A673 (cell line): ENCODE measurements at regions not wholly inside any gene's neighbourhood (a gene's known extent, or its start where the extent isn't known, plus 50 kb on each side); places are given as distances from the start of the nearest gene placed in this dataset.

Source experiments
- BruUV-seq: library from RNA; stranded (reverse); fragments of 400-500 nt; replicated peaks from 2 replicates; lab custom pipeline; 2021; lab: Mats Ljungman, UMichigan
- CTCF ChIA-PET: fragments of 300-600 bp; sonication (Branson Sonifier 250); formaldehyde crosslinking; loops from one replicate; lab custom pipeline; 2022; ENCODE audit warnings: antibody characterized with exemption; lab: Charles Lee
- POLR2A ChIA-PET: fragments of 300-600 bp; sonication (Branson Sonifier 250); formaldehyde crosslinking; loops from one replicate; lab custom pipeline; 2022; ENCODE audit warnings: antibody characterized with exemption; ENCODE audit not compliant: low non-redundant PET; lab: Charles Lee
- DNase-seq: peaks from one replicate; pipeline ENCODE4 v3.0.0-alpha.2; 2015; ENCODE audit warnings: low spot score
- H3K27ac ChIP-seq: fragments of 200-600 bp; sonication (generic); 2 replicates; pipeline ENCODE4 v1.5.1; 2016; ENCODE audit warnings: mixed run types, low read depth, mild to moderate bottlenecking, mixed read lengths, antibody characterized with exemption, low read length; ENCODE audit not compliant: poor library complexity, severe bottlenecking
- H3K27me3 ChIP-seq: fragments of 200-600 bp; sonication (generic); replicated peaks from 2 replicates; pipeline ENCODE4 v1.6.1; 2017; ENCODE audit warnings: mixed run types, low read depth, mild to moderate bottlenecking, mixed read lengths, antibody characterized with exemption, low read length; ENCODE audit not compliant: insufficient read depth, poor library complexity
- H3K36me3 ChIP-seq: fragments of 200-600 bp; sonication (generic); 2 replicates; pipeline ENCODE4 v1.6.1; 2016; ENCODE audit warnings: mixed run types, mild to moderate bottlenecking, mixed read lengths, antibody characterized with exemption, low read length; ENCODE audit not compliant: insufficient read depth, poor library complexity, severe bottlenecking
- H3K4me1 ChIP-seq: fragments of 200-600 bp; sonication (generic); 2 replicates; pipeline ENCODE4 v1.6.1; 2017; ENCODE audit warnings: mixed run types, mild to moderate bottlenecking, mixed read lengths, antibody characterized with exemption, low read length; ENCODE audit not compliant: insufficient read depth, poor library complexity, severe bottlenecking
- H3K4me3 ChIP-seq: fragments of 200-600 bp; sonication (generic); 2 replicates; pipeline ENCODE4 v1.5.1; 2016; ENCODE audit warnings: low read depth, mixed run types, mild to moderate bottlenecking, mixed read lengths, low read length; ENCODE audit not compliant: poor library complexity, severe bottlenecking
- H3K9me3 ChIP-seq: fragments of 200-600 bp; sonication (generic); 2 replicates; pipeline ENCODE4 v1.6.1; 2016; ENCODE audit warnings: mixed run types, low read depth, mild to moderate bottlenecking, mixed read lengths, antibody characterized with exemption, low read length; ENCODE audit not compliant: poor library complexity, severe bottlenecking
- EZH2 ChIP-seq: fragments of 200-600 bp; sonication (generic); IDR thresholded peaks from 2 replicates; pipeline ENCODE4 v1.6.1; 2017; ENCODE audit warnings: borderline replicate concordance, low read depth, mild to moderate bottlenecking, mixed read lengths, antibody characterized with exemption, low read length; ENCODE audit not compliant: poor library complexity, severe bottlenecking
- intact Hi-C: fragments of 100-400 bp; cut with micrococcal nuclease; formaldehyde crosslinking; loops from one replicate; pipeline ENCODE4 v1.10.0; 2022; ENCODE audit not compliant: unreplicated experiment
- TF ChIP-seq, protein P1 (sequence below): fragments of 300-800, 200-600 bp; sonication (generic); conservative IDR thresholded peaks from 2 replicates; pipeline ENCODE4 v1.5.1; 2017; ENCODE audit warnings: low read depth, mild to moderate bottlenecking, antibody characterized with exemption, low read length, moderate library complexity, mixed read lengths

DNA sequence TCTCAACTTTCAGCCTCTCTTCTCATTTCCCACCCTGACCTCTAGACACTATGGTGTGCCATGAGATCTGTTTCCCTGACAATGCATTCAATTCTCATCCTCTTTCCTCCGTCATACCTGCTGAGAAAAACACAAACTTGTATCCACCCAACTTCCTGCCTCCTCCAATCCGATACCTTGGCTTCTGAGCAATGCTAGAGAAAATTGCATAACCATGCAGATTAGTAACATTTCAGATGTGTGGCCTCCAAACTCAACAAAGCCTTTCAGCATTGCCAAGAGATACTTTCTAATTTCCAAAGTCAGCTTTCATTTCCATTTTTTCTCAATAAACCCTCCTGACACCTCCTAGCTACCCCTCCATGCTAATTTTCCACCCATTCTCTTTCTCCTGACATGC is 88.5 kb downstream of the MINAR1 start:
- Histone ChIP-seq H3K36me3 (no peaks in the 10 kb centered on the region), H3K27me3 (no peaks in the 10 kb centered on the region), H3K9me3 (no peaks in the 10 kb centered on the region), H3K27ac (no peak overlapping the region), H3K4me3 (no peak overlapping the region), H3K4me1 (no peaks in the 10 kb centered on the region)
- no peak for DNase-seq
- intact Hi-C loops, result no loop called here
- no peak for TF ChIP-seq EZH2
- TF ChIP-seq, protein P1, sequence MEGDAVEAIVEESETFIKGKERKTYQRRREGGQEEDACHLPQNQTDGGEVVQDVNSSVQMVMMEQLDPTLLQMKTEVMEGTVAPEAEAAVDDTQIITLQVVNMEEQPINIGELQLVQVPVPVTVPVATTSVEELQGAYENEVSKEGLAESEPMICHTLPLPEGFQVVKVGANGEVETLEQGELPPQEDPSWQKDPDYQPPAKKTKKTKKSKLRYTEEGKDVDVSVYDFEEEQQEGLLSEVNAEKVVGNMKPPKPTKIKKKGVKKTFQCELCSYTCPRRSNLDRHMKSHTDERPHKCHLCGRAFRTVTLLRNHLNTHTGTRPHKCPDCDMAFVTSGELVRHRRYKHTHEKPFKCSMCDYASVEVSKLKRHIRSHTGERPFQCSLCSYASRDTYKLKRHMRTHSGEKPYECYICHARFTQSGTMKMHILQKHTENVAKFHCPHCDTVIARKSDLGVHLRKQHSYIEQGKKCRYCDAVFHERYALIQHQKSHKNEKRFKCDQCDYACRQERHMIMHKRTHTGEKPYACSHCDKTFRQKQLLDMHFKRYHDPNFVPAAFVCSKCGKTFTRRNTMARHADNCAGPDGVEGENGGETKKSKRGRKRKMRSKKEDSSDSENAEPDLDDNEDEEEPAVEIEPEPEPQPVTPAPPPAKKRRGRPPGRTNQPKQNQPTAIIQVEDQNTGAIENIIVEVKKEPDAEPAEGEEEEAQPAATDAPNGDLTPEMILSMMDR, result no peak
- ChIA-PET POLR2A (no interaction called here), CTCF (no interaction called here)
- no TSS peak for BruUV-seq

DNA sequence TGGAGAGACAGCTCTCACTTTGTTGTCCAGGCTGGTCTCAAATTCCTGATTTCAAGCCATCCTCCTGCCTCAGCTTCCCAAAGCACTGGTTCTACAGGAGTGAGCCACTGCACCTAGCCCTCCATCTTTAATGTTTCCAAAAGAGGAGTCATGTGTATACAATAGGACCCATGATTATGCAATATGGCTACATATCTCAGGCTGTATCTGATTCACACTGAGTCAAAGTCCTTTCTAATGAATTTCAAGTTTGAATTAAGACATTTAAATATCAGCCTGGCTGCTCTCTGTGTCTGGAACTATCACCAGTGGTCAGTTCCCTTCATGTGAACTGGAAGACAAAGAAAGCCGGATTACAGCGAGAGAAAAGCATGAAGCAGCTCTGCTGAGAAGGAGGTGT is 90.5 kb downstream of the MINAR1 start:
- ChIA-PET POLR2A (interaction anchor here (0.7 kb wide), 1 partner anchor 212 kb away, joined by 3 read pairs; the partner anchor contains the start of gene TMED3), CTCF (no interaction called here)
- TF ChIP-seq, protein P1, result no peak
- no peak for TF ChIP-seq EZH2
- no peak for DNase-seq
- Histone ChIP-seq H3K36me3 (no peaks in the 10 kb centered on the region), H3K27ac (no peak overlapping the region), H3K27me3 (no peaks in the 10 kb centered on the region), H3K9me3 (no peaks in the 10 kb centered on the region), H3K4me1 (no peaks in the 10 kb centered on the region), H3K4me3 (no peak overlapping the region)
- intact Hi-C loops, result no loop called here
- BruUV-seq, result no TSS peak

DNA sequence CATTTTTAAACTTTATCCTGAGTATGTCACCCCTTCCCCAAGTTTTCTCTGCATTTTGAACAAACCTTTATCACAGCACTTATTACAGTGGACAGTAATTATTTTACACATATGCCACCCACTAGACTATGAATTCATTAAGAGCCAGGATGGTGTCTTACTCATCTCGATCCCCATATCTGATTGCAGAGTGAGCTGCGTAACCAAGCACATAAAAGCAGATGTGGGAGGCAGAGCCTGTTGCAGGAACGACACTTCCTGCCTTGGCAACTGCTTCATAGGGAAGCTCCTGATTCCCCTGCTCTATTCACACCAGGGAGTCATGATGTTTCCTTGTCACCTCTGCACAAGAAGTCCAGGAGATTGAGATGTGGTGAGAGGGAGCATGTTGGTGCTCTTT is 91.1 kb downstream of the MINAR1 start:
- intact Hi-C loops, result no loop called here
- H3K27ac ChIP-seq, result no peak overlapping the region
- CTCF ChIA-PET, result interaction anchor here (0.6 kb wide), 1 partner anchor 28 kb away, joined by 6 read pairs; no protein-coding TSS in a partner anchor
- no peak overlapping the region for H3K4me3 ChIP-seq
- DNase-seq, result no peak
- no peak for TF ChIP-seq EZH2
- TF ChIP-seq, protein P1, result no peak
- no TSS peak for BruUV-seq
- no peaks in the 10 kb centered on the region for H3K27me3 ChIP-seq
- POLR2A ChIA-PET, result interaction anchor here (0.7 kb wide), 1 partner anchor 212 kb away, joined by 3 read pairs; the partner anchor contains the start of gene TMED3
- H3K36me3 ChIP-seq, result no peaks in the 10 kb centered on the region
- H3K9me3 ChIP-seq, result no peaks in the 10 kb centered on the region
- H3K4me1 ChIP-seq, result no peaks in the 10 kb centered on the region
